Stimulated activated CD4-positive, alpha-beta T cell treated with anti-CD3 and anti-CD28 coated beads, Interleukin-15, amount 100 ng/mL, for 48 hours (primary cell): ENCODE measurements at regions not wholly inside any gene's neighbourhood (a gene's known extent, or its start where the extent isn't known, plus 50 kb on each side); places are given as distances from the start of the nearest gene placed in this dataset.

Experiments used
- DNase-seq, 2 donors: peaks; one replicate each; pipeline ENCODE4 v3.0.0-alpha.2; 2020; ENCODE audit warnings: low read depth in 2 of 2

DNA sequence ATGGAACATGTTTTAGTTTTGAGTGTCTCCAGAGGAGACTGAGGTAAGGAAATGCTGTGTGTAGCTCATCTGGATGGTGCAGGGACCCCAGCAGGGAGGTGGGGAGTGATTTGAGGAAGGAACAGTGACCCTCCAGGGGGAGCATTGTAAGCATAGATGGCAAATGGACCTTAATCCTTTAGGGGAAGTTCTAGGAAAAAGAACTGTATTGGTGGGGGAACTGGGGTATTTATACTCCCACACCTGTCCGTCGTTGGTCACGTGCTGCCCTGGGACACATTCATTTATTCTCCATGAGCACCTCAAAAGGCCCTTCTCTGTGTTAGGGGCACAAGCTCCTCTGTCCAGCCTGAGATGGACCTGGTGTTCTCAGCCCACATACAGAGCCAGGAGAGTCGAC, 233.9 kb upstream of the HDAC4 start:
- no peak for DNase-seq

DNA sequence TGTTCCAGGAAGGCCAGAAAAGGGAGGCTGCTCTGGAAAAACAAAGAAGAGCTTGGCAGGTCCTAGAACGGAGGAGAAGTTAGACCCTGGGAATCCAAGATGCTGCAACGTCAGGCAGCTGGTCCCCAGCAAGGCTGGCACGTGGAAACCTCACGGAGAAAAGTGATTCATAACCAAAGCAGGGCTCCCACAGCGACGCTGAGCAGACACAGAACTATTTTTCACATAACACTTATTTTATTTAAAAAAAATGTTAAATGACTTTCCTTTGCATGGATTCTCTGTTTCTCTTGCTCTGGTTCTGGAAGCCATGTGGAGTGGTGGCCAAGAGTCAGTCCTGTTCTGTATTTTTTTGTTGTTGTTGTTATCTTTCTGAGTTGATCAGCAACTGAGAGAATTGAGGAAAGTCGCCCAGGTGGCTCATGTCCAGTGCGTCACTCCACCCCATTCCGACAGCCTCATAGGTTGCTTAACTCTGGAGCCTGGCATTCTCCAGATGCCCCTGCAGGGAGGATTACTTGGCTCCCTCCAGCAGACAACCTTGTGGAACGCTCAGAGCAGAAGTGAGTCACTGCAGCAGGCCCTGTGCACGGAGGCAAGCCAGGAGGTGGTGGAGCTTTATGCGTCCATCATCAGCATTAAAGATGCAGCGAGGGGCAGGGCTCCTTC, 229.9 kb upstream of the HDAC4 start:
- DNase-seq, result no peak

GRCh38 chr2:239629926-239630617, 229.3 kb upstream of the HDAC4 start:
- DNase-seq, result no peak

- DNase-seq, result no peak
Measured at GRCh38 chr2:239626961-239627592, 226.3 kb upstream of the HDAC4 start.

GRCh38 chr2:239625971-239626734, 225.3 kb upstream of the HDAC4 start:
- DNase-seq, result no peak

- DNase-seq, result no peak
Measured at GRCh38 chr2:239625156-239625845, 224.5 kb upstream of the HDAC4 start.

- no peak for DNase-seq
Measured at GRCh38 chr2:239621611-239622010, 220.8 kb upstream of the HDAC4 start.

- no peak for DNase-seq
Measured at GRCh38 chr2:239619369-239619768, 218.5 kb upstream of the HDAC4 start.

DNA sequence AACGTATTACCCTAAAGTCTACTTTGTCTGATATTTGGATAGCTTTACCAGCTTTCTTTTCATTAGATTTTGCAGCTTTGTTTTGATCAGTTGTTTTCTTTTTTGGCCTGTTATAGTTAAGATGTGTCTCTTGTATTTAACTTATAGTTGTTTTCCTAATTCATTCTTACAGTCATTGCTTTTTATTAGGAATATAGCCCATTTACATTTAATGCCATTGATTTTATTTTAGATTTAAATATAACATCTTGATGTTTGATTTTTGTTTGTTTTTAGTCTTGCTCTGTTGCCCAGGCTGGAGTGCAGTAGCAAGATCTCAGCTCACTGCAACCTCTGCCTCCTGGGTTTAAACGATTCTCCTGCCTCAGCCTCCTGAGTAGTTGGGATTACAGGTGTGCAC, 215.9 kb upstream of the HDAC4 start:
- DNase-seq, result no peak

GRCh38 chr2:239612133-239612532, 211.3 kb upstream of the HDAC4 start:
- no peak for DNase-seq

- DNase-seq, result no peak
Measured at GRCh38 chr2:239611222-239611795, 210.5 kb upstream of the HDAC4 start.

DNA sequence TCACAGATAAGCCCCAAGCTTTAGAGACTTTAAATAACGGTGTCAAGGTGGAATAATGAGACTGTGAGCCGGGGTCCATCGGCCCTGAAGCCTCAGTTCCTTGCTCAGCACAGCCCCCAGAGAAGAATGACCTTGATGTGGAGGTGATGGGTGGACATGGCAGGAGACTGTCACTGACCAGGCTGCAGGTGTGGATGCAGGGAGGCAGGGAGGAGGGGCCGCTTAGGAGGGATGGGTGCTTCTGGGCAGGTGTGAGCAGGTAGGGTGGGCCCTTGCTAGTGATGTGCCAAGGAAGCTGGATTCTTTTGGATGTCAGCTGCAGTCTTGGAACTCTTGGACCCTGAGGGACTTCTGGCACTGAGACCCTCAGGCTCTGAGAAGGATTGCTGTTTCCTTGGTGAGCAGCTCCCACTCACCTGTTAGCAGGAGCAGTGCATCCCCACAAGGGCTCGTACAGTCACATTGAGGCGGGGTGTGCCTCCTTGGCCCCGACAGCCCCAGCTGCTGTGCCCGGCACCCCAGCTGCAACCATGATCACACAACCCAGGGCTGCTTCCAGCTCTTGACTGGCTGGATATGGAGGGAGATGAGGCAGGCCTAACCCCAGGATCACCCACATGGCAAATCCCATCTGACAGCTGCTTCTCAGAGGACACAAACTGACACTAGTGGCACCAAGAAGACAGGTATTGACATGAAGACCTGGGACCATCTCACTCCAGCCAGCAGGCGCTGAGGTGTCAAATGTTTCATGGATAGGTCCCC, 209.8 kb upstream of the HDAC4 start:
- no peak for DNase-seq

- no peak for DNase-seq
Measured at GRCh38 chr2:239609607-239610310, 208.9 kb upstream of the HDAC4 start.

- DNase-seq, result no peak
Measured at GRCh38 chr2:239609162-239609561, 208.3 kb upstream of the HDAC4 start.

GRCh38 chr2:239608723-239609122, 207.9 kb upstream of the HDAC4 start:
- DNase-seq, result no peak

- no peak for DNase-seq
Measured at GRCh38 chr2:239608260-239608659, 207.4 kb upstream of the HDAC4 start.

DNA sequence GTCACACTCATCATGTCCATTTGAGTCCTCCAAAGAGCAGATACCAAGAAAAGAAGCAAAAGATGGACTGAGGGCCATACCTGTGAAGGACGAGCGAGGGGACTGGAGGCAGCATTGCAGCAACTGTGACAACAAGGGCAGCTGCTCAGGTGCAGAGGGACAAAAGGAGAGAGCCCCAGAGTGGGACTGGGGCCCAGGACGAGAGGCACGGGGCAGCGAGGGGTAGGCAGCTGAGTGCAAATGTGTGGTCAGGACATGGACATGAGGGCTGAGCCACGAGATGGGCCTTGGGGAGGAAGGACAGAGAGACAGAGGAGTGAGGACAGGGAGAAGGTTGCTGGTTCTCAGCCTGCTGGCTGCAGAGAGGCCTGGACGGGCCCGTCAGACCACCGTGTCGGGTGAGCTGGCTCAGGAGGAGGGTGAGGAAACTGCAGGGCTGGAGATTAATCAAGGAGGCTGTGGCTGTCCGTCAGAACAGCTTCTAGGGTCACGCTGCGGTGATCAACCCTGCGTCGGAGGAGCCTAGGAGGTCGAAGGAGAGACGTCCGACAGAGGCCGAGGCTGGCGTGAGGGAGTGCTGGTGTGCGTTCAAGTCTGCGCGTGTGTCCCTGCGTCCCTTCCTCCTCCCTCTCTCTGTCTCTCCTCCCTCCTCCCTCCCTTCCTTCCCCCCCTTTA, 206.8 kb upstream of the HDAC4 start:
- no peak for DNase-seq

- DNase-seq, result no peak
Measured at GRCh38 chr2:239606741-239607516, 206.1 kb upstream of the HDAC4 start.

DNA sequence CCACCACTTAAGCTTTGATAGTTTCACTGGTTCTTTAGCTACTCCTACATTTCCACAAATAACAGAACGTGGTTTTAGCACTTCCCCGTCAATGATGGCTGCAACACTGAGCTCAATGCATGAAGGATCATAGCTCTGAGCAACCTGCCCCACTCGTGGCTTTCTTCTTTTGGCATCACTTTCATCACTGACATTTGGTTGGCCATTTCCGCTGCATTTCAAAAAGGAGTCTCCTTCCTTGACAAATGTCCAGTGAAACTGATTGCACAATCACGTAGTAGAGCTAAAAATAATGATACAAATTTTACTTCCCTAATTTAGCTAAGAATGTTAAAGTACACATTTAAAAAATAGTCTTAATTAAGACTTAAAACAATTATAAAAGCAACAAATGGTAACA, 205.2 kb upstream of the HDAC4 start:
- no peak for DNase-seq
